ENCODE measurements at regions not wholly inside any gene's neighbourhood (a gene's known extent, or its start where the extent isn't known, plus 50 kb on each side); places are given as distances from the start of the nearest gene placed in this dataset.

GRCh38 chr16:73214825-73215677, 167.1 kb upstream of the ZFHX3 start:
- DNase-seq (ENCODE audit: low spot score) = peak; percentile 77

DNA sequence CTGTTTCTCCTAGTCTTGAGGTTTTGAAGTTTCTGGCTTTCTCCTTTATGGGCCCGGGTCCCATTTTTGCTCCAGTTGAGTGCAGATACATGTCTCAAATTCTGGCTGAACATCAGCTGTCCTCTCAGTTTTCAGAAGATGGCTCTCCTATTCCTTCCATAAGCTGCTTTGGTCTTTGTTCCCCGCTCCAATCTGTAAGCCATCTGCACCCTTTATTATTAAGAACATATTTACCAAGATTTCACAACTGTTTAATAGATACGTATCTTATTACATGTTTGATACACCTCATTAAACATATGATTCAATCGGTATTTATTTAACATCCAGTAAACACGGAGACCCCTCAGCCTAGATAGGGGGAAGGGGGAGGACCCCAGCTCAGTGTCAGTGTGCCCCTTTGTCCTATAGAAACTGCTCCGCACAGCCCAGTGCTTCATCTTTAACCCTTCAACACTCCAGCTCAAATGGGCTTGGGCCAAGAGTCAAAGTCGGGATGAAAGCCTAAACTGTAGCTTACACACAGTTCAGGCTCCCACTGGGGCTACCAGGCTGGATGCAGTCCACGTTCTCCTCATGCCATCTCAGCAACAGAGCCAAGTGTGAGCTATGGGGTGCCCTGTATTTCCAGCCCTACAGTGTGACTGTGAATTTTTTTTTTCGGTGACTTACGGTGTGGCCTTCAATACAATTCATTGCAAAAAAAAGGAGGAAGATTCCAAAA, 166.0 kb upstream of the ZFHX3 start:
- no peak for DNase-seq (ENCODE audit: low spot score)

DNA sequence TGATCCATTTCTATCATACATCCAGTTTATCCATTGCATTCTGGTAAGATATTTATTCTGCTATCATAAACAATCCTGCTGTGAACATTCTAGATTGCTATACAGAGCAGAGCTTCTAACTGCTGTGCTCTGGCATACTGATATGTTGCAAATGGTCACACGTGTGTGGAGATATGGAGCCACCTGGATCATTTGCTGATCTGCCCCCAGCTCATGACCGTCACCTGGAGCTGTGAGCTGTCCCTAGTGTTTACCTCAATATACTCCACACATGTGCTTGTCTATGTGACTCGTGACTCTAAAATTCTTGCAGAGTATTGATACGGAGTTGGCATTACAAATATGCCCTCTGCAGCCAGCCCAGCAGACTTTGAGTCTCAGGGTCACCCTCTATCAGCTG, 164.5 kb upstream of the ZFHX3 start:
- DNase-seq (ENCODE audit: low spot score) = no peak

GRCh38 chr16:73210686-73211085, 162.8 kb upstream of the ZFHX3 start:
- no peak for DNase-seq (ENCODE audit: low spot score)

DNA sequence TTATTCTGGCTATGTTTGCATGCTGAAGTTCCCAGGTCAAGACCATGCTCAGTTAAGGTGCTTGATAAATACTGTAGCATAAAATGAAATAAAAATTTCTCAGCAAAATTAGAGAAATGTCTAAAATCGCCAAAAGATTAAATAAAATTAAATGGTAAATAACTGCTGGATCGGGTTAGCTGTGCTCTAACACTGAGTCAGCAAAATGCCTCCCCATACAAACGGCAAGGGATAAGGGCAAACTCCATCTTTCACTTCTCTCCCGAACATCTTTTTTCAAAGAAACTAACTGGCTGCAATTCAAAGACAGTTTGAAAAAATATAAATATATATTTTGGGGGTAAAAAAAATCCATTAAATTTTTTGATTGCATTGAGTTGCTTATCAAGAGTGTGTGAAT, 162.2 kb upstream of the ZFHX3 start:
- no peak for DNase-seq (ENCODE audit: low spot score)

DNA sequence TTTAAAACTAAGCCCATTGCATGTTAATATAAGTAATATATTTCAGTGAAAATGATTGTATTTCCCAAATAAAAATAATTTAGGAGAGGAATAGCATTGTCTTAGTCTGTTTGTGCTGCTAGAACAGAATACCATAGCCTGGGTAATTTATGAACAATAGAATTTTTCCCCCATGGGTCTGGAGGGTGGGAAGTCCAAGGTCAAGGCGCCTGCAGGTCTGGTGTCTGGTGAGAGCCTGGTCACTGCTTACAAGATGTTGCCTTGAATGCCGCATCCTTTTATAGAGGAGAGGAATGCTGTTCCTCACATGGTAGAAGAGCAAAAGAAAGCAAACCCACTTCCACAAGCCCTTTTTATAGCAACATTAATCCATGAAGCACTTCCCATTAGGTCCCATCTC, 161.3 kb upstream of the ZFHX3 start:
- DNase-seq (ENCODE audit: low spot score) = no peak

GRCh38 chr16:73206151-73206707, 158.3 kb upstream of the ZFHX3 start:
- DNase-seq (ENCODE audit: low spot score) = no peak

GRCh38 chr16:73205153-73205886, 157.4 kb upstream of the ZFHX3 start:
- DNase-seq (ENCODE audit: low spot score) = no peak

GRCh38 chr16:73204359-73205152, 156.6 kb upstream of the ZFHX3 start:
- DNase-seq (ENCODE audit: low spot score) = no peak

DNA sequence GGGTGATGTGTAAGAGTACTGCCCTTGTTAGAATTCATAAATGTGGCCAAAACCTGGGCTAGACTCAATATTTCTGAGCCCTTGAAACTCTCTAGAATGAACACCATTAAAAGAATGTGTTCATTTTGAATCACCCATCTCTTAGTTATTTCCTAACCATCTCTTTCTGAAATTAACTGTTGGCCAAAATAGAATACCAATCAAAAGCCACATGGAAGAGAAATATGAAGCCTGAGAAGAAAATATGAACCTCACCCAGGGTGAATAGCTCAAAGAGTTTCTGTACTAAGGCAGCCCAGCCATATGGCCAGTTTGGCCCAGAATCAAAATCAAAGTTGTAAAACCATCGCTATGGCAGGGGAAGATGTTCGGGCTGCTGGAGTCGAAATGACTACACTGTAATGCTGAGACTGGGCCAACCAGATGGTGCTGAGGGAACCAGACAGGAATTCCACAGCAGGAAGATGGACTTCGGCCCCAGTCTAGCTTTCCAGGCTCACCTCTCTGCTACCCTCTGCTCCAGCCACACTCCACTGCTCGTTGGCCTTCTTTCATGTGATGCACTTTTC, 154.3 kb upstream of the ZFHX3 start:
- DNase-seq (ENCODE audit: low spot score) = peak; percentile 85

DNA sequence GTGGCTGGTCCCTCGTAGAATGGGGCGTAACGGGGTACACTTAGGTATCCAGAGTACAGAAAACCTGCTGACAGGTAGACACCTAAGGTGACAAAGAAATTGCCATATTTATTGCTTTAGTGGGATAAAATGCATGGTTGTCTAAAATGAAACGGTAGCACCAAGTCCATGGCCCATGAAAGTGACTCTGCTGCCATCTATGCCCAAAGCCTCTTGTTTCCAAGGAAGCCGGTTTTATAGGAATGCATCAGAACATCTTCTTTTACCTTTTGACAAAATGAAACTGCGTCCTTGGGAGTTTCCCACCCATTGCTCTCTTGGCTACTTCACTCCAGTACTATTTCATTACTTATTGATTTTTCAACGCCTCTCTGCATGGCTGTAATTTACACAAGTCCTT, 151.3 kb upstream of the ZFHX3 start:
- no peak for DNase-seq (ENCODE audit: low spot score)

DNA sequence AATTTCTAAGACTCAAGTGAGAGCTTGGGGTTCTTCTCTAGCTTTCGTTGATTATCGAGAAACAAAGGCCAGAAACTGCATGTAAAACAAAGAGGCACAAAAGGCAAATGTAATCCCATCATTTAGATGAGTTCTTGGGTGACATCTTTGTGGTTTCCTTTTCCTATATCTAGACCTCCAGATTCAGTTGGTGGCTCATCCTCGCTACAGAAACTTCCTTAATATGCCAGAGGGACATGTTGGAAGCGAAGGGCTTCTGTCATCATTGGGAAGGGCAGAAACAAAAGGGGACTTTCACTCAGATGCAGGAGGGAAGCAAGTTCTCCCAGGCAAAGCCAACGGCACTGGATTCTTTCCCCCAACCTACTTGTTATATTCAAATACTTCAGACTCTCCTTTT, 150.6 kb upstream of the ZFHX3 start:
- DNase-seq (ENCODE audit: low spot score) = no peak

GRCh38 chr16:73197598-73197997, 149.7 kb upstream of the ZFHX3 start:
- DNase-seq (ENCODE audit: low spot score) = no peak

DNA sequence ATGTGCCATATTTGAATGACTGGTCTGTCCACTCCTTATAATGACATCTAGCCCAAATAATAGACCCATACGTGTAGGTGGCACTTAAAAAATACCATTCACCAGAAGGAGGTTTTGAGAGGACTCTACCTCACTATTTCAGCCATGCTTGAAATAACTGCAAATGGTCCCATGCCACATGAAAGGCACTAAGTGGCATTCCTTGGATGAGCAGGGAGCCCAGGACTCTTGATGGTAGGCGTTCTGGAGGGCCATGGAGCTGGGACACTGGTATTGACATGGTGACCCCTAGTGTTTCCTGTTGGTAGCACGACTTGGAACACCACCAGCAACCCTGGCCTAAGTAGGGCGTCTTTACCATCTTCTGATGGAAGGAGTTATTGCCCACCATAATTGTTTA, 148.7 kb upstream of the ZFHX3 start:
- DNase-seq (ENCODE audit: low spot score) = peak; percentile 70

- no peak for DNase-seq (ENCODE audit: low spot score)
These were observed 145.5 kb upstream of the ZFHX3 start for GRCh38 chr16:73193464-73193863.

DNA sequence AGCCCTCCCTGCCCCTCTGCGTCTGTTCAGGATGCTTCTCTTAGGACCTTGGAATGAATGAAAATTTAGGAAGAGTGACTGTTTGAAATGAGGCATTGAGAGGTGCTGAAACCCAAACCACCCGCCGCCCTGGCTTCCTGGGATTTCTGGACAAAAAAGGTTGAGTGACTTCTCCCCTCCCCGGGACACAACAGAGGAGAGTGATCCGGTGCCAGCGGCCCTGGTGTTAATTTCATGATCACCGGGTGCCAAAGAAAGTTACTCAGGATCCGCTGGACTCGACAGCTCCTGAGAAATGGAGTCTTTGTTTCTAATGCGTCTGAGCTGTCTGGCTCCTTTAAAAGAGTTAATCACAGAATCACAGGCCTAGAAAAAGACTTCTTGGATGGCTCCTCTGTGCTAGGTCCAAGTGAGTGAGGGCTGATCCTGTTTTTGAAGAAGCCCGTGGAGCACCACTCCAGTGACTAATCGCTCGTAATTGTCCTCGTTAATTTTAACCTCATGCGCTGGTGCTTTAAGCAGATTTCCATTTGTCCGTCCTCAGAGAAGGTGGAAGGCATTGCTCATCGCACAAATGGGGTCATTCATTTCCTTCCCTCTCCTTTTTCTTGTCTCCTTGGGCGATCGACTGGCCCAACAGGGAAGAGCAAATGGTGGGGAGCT, 144.4 kb upstream of the ZFHX3 start:
- DNase-seq (ENCODE audit: low spot score) = peak; percentile 81

- no peak for DNase-seq (ENCODE audit: low spot score)
These were observed 143.7 kb upstream of the ZFHX3 start for GRCh38 chr16:73191660-73192046.

- no peak for DNase-seq (ENCODE audit: low spot score)
These were observed 143.0 kb upstream of the ZFHX3 start for GRCh38 chr16:73190688-73191659.

- DNase-seq (ENCODE audit: low spot score) = no peak
These were observed 142.3 kb upstream of the ZFHX3 start for GRCh38 chr16:73190256-73190655.

DNA sequence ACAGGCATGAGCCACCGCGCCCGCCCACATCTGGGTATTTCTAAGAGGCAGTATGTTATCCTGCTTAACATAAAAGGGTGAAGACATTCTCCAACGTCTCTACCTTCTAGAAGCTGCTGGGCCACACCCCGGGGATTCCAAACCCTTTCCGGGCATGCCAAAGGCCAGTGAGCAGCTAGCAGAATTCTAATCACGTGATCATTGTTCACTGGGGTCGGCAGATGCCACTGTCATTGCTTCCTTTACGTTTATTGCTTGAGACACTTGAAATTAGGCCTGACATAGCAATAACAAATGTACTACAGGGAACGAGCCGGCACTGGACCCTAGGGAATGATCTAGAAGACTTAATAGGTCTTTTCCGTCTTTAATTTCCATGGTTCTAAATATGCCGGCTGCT, 141.2 kb upstream of the ZFHX3 start:
- no peak for DNase-seq (ENCODE audit: low spot score)

All from AG20443 (cell line).